Islet of Langerhans (tissue), 1 donor: ENCODE measurements at regions not wholly inside any gene's neighbourhood (a gene's known extent, or its start where the extent isn't known, plus 50 kb on each side); places are given as distances from the start of the nearest gene placed in this dataset.

Experiments
- FAIRE-seq: peaks from one replicate; lab custom pipeline; 2011; peaks lifted over from hg19 to GRCh38; lab: Jason Lieb, UNC

DNA sequence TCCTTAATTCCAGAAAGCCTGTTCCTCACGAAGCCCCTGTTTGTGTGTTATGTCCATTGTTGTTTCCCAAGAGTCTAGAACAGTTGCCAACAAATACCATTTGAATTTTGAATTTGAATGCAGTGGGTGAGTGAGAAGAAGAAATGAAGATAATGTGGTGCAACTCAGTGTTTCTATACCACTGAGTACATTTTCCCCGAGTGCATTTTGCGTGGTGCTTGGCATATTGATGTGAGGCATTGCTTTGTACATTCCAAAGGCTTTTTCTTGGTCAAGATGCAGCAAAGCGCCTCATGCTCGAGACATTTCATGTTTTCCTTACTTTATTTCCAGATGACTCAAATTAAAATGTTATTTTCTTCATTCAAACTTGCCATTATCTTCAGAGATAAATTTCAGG is 253.1 kb upstream of the RPS6KA3 start:
- no peak for FAIRE-seq

GRCh38 chrX:20519146-20519545 is 252.4 kb upstream of the RPS6KA3 start:
- FAIRE-seq, result no peak

GRCh38 chrX:20517565-20517964 is 250.9 kb upstream of the RPS6KA3 start:
- FAIRE-seq, result no peak

- FAIRE-seq, result no peak
Observed at GRCh38 chrX:20515841-20516461, 249.2 kb upstream of the RPS6KA3 start.

DNA sequence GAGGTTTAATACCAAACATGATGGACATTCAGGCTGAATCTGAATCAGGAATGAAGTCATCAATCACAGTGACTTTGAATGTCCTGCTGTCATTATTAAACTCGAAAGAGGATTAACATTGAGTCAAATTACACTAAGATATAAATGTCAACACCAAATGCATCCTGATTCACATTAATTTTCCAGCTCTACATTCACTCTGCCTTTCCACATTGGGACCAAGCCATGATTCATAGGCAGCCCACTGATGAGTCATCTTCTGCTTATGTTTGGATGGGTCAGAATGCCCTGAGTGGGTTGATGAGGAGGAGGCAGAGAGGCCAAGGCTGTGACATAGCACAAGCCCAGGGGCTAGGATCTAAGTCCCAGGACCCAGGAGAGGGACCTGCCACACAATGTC is 247.6 kb upstream of the RPS6KA3 start:
- FAIRE-seq, result no peak

- FAIRE-seq, result no peak
Observed at GRCh38 chrX:20513185-20513584, 246.5 kb upstream of the RPS6KA3 start.

DNA sequence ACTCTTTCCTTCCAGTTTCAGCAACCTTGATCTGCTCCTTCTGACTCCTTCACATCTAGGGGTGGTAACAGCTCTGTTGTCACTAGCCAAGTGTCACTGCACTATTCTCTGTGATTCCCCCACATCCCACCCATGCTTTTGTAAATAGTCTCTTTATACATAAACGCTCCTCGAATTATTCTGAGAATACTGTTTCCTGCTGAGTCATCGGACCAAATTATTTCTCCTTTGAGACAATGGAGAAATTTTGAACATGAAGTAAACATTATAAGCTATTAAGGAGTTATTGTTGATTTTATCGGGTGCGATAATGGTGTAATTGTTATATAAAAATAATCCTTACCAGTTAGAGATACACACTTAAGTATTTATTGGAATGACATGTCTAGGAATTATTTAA is 245.1 kb upstream of the RPS6KA3 start:
- no peak for FAIRE-seq

DNA sequence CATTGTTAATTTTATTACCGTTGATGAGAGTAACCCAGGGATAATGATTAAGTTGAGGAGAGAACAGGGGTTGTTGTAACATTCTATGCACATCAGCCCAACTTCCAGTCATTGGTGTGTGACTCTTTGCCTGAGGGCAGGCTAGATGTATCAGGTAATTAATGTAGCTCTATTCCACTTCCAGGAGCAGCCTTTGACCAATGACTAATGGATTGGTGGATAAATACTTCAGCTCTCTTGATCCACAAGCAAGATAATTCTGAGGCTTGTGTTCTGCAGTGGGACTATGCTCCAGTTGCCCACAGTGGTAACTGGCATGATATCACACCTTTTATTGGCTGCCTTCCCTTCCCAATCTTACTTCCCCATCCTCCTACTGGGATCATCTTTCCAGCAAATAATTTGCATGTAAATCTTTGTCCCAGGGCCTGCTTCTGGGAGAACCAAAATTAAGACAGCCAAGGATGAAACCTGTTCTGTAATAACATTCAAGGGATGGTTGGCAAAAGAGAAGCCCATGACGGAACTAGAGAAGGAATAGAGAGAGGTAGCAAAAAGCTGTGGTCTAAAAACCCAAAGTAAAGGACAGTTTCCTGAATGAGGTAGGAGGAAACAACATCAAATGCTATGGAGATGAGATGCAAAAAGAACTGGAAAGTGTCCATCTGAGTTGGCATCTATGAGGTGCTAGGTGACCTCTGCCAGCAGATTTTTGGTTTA is 241.4 kb upstream of the RPS6KA3 start:
- no peak for FAIRE-seq

DNA sequence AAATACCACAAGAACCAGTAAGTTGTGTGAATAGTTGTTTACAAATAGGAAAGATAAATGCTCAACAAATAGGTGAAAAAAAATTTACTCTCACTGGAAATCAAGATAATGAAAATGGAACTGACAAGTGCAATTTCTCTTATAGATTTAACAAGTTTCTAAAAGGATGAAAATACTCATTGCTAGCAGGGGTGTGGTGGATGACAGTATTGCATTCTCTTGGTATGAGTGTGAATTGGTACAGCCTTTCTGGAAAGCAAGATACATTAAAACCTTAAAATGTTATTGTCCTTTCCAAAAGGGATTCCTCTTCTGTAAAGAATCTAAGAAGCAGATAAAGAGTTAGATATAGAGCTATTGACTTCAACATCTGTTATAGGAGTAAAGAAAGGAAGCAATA is 240.0 kb upstream of the RPS6KA3 start:
- no peak for FAIRE-seq

GRCh38 chrX:20500949-20501348 is 234.2 kb upstream of the RPS6KA3 start:
- FAIRE-seq, result no peak

GRCh38 chrX:20500171-20500865 is 233.6 kb upstream of the RPS6KA3 start:
- no peak for FAIRE-seq

DNA sequence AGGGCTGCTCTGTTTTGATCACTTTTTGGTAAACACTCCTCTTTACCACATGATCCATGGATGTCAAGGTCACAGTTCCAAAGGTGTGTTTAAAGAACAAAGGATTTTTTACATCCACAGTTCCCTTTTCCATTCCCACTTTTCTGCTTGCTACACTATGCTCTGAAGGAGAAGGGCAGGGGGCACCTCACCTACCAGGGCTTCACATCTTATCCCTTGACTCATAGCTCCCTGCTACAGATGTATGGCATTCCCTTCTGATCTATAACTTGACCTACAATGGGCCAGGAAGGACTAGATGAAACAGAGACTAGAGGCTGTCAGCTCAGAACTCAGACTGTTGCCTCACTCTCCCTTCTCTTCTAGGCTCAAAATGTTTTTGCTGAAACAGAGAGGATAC is 233.1 kb upstream of the RPS6KA3 start:
- no peak for FAIRE-seq

DNA sequence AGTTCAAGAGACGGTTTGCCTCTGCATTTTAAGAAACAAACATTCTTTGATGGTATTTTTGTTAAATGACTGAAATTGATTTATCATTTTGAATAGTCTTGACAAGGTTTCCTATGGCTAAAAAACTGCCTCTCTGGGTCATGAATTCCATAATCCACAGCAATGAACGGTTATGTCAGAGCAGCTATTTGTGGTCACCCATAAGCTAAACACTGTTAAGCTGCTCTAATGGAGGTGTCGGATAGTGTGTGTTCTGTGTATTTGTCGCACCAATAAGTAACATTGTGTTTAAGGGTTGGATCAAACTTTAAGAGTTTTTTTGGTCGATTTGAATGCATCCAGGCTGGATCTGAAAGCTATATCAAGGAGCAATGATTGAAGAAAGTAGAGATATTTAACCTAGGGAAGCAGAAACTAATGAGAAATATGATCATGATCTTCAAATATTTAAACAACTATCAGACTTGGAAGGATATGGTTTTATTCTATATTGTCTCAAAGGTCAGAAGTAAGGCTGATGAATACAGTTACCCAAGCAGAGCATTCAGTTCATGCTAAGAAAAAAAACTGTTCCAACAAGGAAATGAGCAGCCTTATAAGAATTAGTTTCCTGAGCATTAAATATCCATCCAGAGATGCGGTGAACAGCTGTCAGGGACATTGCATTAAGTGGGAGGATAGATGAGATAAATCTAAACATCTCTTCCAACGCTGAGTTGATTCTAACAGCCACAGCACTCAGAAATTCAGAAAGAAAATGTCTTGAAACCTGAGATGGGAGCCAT is 232.3 kb upstream of the RPS6KA3 start:
- peak; percentile 82 for FAIRE-seq

GRCh38 chrX:20495575-20495974 is 228.9 kb upstream of the RPS6KA3 start:
- FAIRE-seq, result peak; percentile 75

GRCh38 chrX:20488473-20488872 is 221.8 kb upstream of the RPS6KA3 start:
- no peak for FAIRE-seq

- no peak for FAIRE-seq
Observed at GRCh38 chrX:20487227-20487626, 220.5 kb upstream of the RPS6KA3 start.

- FAIRE-seq, result no peak
Observed at GRCh38 chrX:20481632-20482031, 214.9 kb upstream of the RPS6KA3 start.

GRCh38 chrX:20479896-20480295 is 213.2 kb upstream of the RPS6KA3 start:
- FAIRE-seq, result no peak

DNA sequence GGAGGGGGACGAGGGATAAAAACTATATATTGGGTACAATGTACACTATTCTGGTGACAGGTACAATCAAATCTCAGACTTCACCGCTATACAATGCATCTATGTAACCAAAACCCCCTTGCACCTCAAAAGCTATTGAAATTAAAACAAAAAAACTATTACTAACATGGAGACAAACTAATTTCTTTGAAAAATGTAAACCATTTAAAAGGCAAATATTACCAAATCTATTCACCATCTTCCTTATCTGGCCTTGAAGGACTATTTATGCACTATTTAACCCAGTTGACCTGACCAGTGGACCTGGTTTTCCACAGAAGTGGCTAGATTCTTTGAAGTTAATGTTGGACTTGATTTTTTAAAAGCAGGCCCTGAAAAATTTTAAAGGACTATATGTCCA is 212.3 kb upstream of the RPS6KA3 start:
- no peak for FAIRE-seq

GRCh38 chrX:20477836-20478524 is 211.3 kb upstream of the RPS6KA3 start:
- FAIRE-seq, result no peak

GRCh38 chrX:20477219-20477618 is 210.5 kb upstream of the RPS6KA3 start:
- FAIRE-seq, result no peak

GRCh38 chrX:20472620-20473258 is 206.0 kb upstream of the RPS6KA3 start:
- FAIRE-seq, result no peak
